Adrenal gland (tissue), 5 donors: ENCODE measurements at regions not wholly inside any gene's neighbourhood (a gene's known extent, or its start where the extent isn't known, plus 50 kb on each side); places are given as distances from the start of the nearest gene placed in this dataset.

ENCODE experiments used
- POLR2A ChIP-seq, 2 donors: fragments of 450-650 bp; IDR thresholded peaks; one replicate each; pipeline ENCODE4 v1.6.1; 2017; ENCODE audit warnings: antibody characterized with exemption in 2 of 2, mild to moderate bottlenecking in 2 of 2, moderate library complexity in 1 of 2
- TF ChIP-seq, protein P1 (sequence below), 6 experiments: fragments of 450-650 bp in 4 of 6; fragments of 200-600 bp in 2 of 6; sonication (generic) in 1 of 6; IDR thresholded peaks; 1 replicate in 5 of 6; 2 replicates in 1 of 6; pipeline versions ENCODE4 v1.5.1 to v1.8.0; 2016 to 2021; ENCODE audit warnings: antibody characterized with exemption in 6 of 6, mild to moderate bottlenecking in 2 of 6, moderate library complexity in 1 of 6
- donor health status: DM: no; HTN: no; CAD: no.

DNA sequence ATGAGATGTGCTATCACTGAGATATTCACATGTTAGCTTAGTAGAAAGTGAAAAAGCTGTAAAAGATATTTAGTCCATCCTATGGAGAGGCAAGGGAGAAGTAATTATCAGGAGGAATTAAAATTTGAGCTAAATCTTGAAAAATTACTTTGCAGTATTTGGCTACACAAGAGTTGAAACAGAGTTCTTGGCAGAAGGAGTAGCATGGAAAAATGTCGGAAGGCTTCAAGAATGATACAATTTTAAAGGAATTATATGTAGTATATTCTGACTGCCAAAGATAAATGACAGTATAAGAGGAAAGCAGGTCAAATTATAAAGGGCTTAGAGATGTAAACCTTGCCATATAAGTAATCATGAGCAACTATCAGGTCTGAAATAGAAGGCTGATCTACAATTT, 518.9 kb downstream of the BRINP3 start:
- TF ChIP-seq, protein P1, sequence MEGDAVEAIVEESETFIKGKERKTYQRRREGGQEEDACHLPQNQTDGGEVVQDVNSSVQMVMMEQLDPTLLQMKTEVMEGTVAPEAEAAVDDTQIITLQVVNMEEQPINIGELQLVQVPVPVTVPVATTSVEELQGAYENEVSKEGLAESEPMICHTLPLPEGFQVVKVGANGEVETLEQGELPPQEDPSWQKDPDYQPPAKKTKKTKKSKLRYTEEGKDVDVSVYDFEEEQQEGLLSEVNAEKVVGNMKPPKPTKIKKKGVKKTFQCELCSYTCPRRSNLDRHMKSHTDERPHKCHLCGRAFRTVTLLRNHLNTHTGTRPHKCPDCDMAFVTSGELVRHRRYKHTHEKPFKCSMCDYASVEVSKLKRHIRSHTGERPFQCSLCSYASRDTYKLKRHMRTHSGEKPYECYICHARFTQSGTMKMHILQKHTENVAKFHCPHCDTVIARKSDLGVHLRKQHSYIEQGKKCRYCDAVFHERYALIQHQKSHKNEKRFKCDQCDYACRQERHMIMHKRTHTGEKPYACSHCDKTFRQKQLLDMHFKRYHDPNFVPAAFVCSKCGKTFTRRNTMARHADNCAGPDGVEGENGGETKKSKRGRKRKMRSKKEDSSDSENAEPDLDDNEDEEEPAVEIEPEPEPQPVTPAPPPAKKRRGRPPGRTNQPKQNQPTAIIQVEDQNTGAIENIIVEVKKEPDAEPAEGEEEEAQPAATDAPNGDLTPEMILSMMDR (IDR thresholded peaks at IDR 0.05), result no peak
- no peak for TF ChIP-seq POLR2A (IDR thresholded peaks at IDR 0.05)
